ENCODE measurements at regions not wholly inside any gene's neighbourhood (a gene's known extent, or its start where the extent isn't known, plus 50 kb on each side); places are given as distances from the start of the nearest gene placed in this dataset.

- no peak for DNase-seq
Observed at GRCh38 chr10:59055045-59055444, 121.4 kb upstream of the PHYHIPL start.

DNA sequence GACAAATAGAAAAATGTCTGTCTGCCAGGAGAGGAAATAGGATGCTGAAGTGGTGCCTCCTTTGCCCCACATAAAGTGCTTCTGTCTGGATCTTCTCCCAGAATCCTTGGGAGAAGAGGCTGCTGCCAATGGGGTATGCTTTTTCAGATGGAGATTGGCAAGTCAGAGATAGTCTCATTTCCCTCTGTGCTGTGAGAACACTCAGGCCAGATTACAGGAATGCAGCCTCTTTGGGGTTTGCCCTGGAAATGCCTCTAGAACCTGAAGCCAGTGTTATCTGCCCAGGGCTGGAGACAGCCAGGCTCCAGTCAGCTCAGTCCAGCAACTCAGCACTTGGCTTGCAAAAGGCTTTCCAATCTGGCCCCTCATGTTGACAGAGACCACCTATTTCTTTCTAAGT lies 119.1 kb upstream of the PHYHIPL start:
- DNase-seq: no peak

DNA sequence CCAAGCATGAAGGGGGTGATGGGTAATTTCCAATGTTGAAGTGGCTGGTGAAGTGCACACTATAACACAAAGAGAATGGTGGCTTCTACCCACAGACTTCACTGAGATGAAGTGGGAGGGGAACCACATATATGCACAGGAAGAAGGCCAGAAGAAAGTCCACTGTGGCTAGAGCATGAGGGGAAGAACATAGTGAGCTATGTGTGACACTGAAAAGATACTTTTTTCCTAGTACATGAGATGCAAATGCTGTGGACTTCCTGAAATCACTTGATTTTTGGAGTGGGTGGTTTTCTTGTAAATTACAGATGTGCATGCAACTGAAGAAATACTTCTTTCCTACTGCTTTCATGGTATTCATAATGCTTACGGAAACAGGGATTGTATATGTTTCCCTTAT lies 115.6 kb upstream of the PHYHIPL start:
- no peak for DNase-seq

GRCh38 chr10:59063491-59063890 lies 113.0 kb upstream of the PHYHIPL start:
- no peak for DNase-seq

DNA sequence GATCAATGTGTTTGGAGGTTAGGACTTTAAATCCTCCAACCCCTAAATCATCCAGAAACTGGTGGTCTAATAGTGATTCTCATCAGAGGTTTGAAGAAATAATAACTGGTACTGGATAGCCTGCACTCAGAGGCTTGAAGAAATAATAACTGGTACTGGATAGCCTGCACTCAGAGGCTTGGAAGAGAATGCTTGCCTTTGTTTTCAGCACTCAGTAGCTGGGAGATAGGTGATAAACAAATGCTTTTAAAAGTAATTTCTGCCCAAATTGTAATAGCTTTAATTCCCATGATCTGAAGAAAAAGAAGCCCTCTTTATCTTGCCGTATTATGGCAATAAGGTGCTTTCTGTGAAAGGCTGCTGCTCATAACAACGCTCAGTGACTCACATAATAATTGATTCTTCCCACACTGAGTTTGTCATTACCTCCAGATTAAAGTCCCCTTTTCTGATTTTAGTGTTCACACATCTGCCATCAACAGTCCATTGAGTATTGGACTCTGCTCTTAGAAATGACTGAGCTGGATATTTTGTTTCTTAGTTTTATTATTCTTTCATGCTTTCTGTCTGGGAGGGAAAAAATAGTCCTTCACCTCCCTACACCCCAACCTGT lies 112.3 kb upstream of the PHYHIPL start:
- no peak for DNase-seq

- DNase-seq: no peak
Observed at GRCh38 chr10:59064759-59065539, 111.5 kb upstream of the PHYHIPL start.

DNA sequence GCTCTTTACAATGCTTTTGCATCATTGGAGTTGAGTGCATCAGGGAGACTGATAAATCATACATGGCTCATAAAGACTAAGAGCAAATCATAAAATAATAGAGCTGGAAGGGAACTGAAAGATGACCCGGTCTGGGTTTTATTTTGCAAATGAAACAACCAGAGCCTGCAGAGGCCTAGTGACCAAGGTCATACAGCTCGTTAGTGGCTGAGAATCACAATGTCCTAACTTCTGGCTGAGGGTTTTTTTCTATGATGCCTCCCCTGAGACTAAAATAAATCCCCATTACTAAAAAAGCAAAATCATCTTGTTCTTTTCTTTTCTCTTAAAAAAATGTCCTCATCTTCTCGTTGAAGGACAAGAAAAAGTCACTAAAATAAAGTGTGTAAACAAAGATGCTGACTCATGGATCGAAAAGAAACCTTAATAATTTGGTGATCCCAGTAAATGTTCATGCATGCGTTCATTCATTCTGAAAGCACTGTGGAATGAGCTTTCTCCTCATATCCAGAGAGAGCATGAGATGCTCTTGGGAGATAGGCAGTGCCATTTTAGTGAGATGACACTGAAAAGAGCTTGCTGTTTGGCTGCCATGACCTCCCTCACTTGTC lies 107.8 kb upstream of the PHYHIPL start:
- DNase-seq: no peak

DNA sequence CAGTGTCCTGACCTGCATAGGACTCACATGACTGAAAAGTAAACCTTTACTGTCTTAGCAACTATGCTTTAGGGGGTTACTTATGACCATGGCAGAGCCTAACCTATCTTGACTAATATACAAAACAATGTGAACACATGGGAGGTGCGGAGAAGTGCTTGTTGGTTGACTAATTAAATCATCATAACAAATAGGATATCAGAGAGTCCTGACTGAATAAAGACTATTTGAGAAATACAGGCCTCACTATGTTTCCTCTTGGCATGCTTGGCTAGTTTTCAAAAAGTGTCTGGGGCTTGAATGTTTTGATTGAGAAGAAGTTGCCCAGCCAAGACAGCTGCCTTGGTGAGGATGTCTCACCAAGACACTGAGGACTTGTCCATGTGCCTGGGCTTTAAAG lies 104.4 kb upstream of the PHYHIPL start:
- no peak for DNase-seq

DNA sequence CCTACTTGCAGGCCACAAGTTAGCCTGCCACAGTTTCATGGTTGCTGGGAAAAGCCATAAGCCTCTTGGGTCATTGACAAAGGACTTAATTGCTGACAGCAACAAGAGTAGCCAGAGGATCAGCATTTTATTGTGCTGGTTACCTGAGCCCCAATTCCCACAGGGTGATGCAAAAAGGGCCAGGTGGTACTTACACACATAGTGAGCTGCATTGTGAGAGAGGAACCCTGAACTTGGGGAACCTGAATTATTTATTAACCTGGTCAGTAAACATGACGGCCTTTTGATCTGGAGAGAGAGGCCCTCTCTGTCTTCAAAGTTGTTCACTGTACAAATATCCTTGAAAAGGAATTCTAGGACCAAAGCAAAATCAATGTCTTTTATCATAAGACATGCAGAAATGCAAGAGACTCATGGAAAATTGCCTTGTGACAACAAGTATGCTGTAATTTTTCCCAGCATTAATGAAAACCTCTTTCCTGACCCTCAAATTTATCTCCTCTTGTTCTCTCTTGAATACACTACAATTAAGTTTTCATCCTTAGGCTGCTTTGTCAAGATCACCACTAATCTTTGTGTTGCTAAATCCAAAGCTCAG lies 102.9 kb upstream of the PHYHIPL start:
- DNase-seq: no peak

- DNase-seq: no peak
Observed at GRCh38 chr10:59075576-59075975, 100.9 kb upstream of the PHYHIPL start.

DNA sequence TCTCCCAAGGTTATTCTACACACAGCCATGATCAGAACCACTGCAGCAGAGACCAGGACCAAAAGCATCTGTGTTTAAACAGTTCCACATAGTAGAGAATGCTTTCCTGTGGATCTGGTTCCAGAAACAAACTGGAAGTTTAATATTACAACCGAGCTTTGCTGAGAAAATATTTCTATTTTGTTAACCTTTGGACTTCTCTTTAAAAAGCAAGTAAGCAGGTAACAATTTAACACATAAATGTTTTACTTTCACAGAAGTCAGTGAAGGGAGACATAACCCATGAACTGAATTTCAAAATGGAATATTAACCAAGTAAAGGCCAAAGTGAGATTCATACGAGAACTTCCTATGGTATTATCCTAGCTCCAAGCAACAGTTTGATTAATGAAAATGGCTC lies 98.6 kb upstream of the PHYHIPL start:
- DNase-seq: no peak

GRCh38 chr10:59078978-59079377 lies 97.5 kb upstream of the PHYHIPL start:
- no peak for DNase-seq

DNA sequence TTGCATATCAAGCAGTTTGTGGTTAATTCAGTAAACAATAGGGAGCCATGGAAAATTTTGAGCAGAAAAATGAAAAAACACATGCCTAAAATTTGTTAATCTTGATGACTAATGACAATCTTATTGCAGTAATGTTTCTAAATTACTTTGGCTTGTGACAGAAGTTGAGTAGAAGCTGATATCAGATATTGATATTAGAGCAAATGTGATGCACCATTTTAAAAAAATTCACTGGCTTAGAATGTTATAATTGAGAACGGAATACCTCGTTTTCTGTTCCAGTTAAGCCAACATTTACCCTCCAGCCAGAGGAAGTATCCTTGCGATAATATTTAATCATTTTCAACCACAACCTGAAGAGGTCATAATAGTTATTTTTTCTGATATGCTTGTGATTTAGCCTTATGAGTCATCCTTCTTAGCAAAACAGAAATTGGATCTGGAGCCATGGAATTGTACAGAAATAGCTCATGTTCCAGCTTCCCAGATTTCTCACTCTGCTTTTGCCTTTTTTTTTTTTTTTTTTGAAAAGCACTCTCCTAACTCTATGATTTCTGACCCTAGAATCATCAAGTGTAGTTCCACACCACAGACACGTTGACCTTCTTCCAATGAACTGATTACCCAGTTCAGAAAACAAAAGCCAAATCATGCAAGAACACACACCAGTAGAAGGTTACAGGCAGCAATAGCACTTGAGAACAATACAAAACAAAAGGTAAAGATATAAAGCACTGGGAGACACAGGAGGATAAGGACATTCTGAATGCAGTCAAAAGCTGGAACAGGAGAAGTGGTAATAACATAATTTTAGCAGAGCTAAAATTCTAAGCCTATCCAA lies 96.8 kb upstream of the PHYHIPL start:
- no peak for DNase-seq

DNA sequence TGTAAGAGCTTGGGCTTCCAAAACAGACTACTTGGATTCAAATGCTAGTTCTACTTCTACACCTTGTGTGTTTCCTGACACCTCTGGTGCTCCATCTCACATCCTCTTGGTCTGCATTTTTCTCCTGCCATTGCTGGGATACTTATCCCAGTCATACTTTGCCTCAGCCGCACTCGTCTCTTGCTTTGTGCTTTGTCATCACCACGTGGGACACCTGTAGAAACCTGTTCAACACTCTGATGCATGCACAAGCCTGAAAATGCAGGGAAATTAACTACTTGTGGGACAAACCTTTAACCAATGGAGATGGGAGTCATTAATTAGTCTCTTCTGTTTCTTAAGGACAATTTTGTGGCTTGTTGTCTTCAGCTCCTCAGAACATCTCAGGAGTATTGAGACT lies 94.2 kb upstream of the PHYHIPL start:
- no peak for DNase-seq

- no peak for DNase-seq
Observed at GRCh38 chr10:59085054-59085453, 91.4 kb upstream of the PHYHIPL start.

GRCh38 chr10:59085711-59086502 lies 90.5 kb upstream of the PHYHIPL start:
- DNase-seq: no peak

GRCh38 chr10:59087486-59087885 lies 89.0 kb upstream of the PHYHIPL start:
- DNase-seq: no peak

DNA sequence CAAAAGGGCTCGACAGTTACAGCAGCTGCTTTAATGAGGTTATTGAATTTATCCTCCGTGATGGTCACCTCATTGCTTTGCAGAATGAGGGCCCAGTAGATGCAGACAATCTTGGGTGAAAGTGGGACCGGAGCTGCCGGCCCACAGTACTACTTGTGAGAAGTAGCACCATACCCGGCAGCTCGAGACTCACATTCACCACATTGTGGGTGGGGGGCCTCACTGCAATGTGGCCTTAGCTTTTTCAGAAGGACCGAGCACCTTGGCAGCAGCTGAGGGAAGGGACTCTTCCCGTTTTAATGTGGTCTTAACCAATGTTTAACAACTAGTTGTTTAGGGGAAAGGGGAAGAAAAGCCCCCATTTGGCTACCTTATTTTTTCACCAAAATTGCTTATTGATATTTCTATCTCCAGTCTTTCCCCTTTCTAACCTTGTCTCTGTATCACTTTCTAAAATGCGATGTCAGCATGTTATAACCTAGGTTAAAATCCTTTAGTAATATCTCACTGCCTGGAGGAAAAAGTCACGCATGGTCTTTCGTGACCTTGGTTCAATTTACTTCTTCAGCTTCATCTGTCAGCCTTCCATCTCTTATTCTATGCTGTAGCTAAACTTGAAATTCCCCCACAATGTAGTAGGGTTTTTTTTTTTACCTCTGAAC lies 87.4 kb upstream of the PHYHIPL start:
- no peak for DNase-seq

- no peak for DNase-seq
Observed at GRCh38 chr10:59090817-59091622, 85.4 kb upstream of the PHYHIPL start.

GRCh38 chr10:59093461-59093860 lies 83.0 kb upstream of the PHYHIPL start:
- DNase-seq: no peak

DNA sequence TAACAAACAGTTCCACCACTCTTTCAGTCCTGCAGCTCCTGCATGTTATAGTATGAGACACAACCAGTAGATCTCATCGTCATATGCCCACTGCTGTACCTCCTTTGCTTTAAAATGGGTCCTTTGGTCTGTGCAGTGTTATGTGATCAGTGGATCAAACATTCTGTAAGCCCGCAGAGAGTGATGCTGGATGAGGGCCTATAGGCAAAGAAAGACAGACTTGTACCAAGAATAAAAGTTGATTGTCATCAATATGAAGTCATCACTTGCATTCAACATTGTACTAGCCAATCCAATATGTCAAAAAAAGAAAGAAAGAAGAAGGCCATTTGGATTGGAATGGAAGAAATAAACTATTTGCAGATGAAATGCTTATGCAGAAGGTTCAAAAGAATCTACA lies 79.8 kb upstream of the PHYHIPL start:
- no peak for DNase-seq
